Esophagus muscularis mucosa (tissue), 3 donors: ENCODE measurements at regions not wholly inside any gene's neighbourhood (a gene's known extent, or its start where the extent isn't known, plus 50 kb on each side); places are given as distances from the start of the nearest gene placed in this dataset.

Experiments
- POLR2A ChIP-seq: fragments of 450-650 bp; IDR thresholded peaks from one replicate; pipeline ENCODE4 v1.6.1; 2017; ENCODE audit warnings: antibody characterized with exemption, moderate library complexity, mild to moderate bottlenecking, low read depth
- POLR2AphosphoS5 ChIP-seq, 2 donors: sonication (generic); formaldehyde crosslinking; IDR thresholded peaks; one replicate each; pipeline ENCODE4 v1.6.1; 2017; ENCODE audit warnings: antibody characterized with exemption in 2 of 2
- TF ChIP-seq, protein P1 (sequence below), 3 experiments: fragments of 200-600 bp in 2 of 3; fragments of 450-650 bp in 1 of 3; sonication (generic) in 2 of 3; IDR thresholded peaks; one replicate each; pipeline ENCODE4 v1.5.1; 2017 to 2019; ENCODE audit warnings: antibody characterized with exemption in 3 of 3, mild to moderate bottlenecking in 2 of 3, moderate library complexity in 1 of 3

DNA sequence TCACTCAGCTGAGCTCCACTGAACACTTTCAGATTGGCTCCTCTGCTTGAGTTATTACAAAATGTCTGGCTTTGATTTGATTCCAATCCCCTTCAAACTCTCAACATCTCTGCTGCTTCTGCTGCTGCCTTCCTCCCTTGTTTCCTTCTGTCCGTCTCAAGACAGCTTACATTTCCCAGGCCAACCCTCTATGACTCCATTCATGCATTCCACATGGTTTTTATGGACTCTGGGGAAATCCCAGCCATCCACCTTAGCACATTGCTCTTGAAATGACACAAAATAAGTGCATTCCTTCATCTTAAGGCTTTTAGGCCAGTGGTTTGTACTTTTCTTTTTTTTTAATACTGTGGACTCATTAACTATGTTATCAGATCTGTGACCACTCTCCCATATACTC, 68.5 kb upstream of the TMEM164 start:
- TF ChIP-seq, protein P1, sequence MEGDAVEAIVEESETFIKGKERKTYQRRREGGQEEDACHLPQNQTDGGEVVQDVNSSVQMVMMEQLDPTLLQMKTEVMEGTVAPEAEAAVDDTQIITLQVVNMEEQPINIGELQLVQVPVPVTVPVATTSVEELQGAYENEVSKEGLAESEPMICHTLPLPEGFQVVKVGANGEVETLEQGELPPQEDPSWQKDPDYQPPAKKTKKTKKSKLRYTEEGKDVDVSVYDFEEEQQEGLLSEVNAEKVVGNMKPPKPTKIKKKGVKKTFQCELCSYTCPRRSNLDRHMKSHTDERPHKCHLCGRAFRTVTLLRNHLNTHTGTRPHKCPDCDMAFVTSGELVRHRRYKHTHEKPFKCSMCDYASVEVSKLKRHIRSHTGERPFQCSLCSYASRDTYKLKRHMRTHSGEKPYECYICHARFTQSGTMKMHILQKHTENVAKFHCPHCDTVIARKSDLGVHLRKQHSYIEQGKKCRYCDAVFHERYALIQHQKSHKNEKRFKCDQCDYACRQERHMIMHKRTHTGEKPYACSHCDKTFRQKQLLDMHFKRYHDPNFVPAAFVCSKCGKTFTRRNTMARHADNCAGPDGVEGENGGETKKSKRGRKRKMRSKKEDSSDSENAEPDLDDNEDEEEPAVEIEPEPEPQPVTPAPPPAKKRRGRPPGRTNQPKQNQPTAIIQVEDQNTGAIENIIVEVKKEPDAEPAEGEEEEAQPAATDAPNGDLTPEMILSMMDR (IDR thresholded peaks at IDR 0.05): no peak
- TF ChIP-seq POLR2AphosphoS5 (IDR thresholded peaks at IDR 0.05) (no peak), POLR2A (no peak)
